Activated naive CD4-positive, alpha-beta T cell treated with anti-CD3 and anti-CD28 coated beads for 36 hours (primary cell): ENCODE measurements at regions not wholly inside any gene's neighbourhood (a gene's known extent, or its start where the extent isn't known, plus 50 kb on each side); places are given as distances from the start of the nearest gene placed in this dataset.

Source experiments
- CTCF ChIA-PET: fragments of 350-600 bp; sonication (Branson Sonifier 250); formaldehyde crosslinking; loops from one replicate; lab custom pipeline; 2021; ENCODE audit warnings: antibody characterized with exemption; lab: Charles Lee
- DNase-seq: peaks from one replicate; pipeline ENCODE4 v3.0.0-alpha.2; 2020
- H3K27ac Mint-ChIP-seq: one replicate; pipeline ENCODE4 v1.8.0; 2021; ENCODE audit warnings: mild to moderate bottlenecking, mixed read lengths
- H3K27me3 Mint-ChIP-seq: one replicate; pipeline ENCODE4 v1.8.0; 2021; ENCODE audit warnings: low read depth, mixed read lengths
- H3K36me3 Mint-ChIP-seq: one replicate; pipeline ENCODE4 v1.8.0; 2021; ENCODE audit warnings: low read depth, mixed read lengths
- H3K4me1 Mint-ChIP-seq: one replicate; pipeline ENCODE4 v1.8.0; 2021; ENCODE audit warnings: low read depth, mixed read lengths
- H3K4me3 Mint-ChIP-seq: one replicate; pipeline ENCODE4 v1.8.0; 2021; ENCODE audit warnings: mild to moderate bottlenecking, moderate library complexity, mixed read lengths
- H3K9me3 Mint-ChIP-seq: one replicate; pipeline ENCODE4 v1.8.0; 2021; ENCODE audit warnings: mixed read lengths
- intact Hi-C: fragments of 100-400 bp; cut with micrococcal nuclease; formaldehyde crosslinking; loops from one replicate; pipeline ENCODE4 v1.15.1; 2023

- no peaks in the 10 kb centered on the region for H3K36me3 Mint-ChIP-seq
- no peaks in the 10 kb centered on the region for H3K27me3 Mint-ChIP-seq
- no peak overlapping the region for H3K27ac Mint-ChIP-seq
- no peak for DNase-seq
- peaks cover 3% of the 10 kb centered on the region for H3K9me3 Mint-ChIP-seq
- no peak overlapping the region for H3K4me3 Mint-ChIP-seq
- intact Hi-C loops = no loop called here
- CTCF ChIA-PET = no interaction called here
- no peaks in the 10 kb centered on the region for H3K4me1 Mint-ChIP-seq
Observed at GRCh38 chr4:179521952-179522351, 2079.7 kb upstream of the AGA start.

- H3K4me1 Mint-ChIP-seq = no peaks in the 10 kb centered on the region
- intact Hi-C loops = no loop called here
Observed at GRCh38 chr4:179530958-179531357, 2088.7 kb upstream of the AGA start.

GRCh38 chr4:179536694-179537093 lies 2094.5 kb upstream of the AGA start:
- no peak overlapping the region for H3K27ac Mint-ChIP-seq
- intact Hi-C loops = no loop called here
- CTCF ChIA-PET = no interaction called here
- H3K27me3 Mint-ChIP-seq = no peaks in the 10 kb centered on the region
- H3K9me3 Mint-ChIP-seq = peaks cover 6% of the 10 kb centered on the region
- no peak for DNase-seq
- H3K4me3 Mint-ChIP-seq = no peak overlapping the region
- H3K4me1 Mint-ChIP-seq = no peaks in the 10 kb centered on the region
- no peaks in the 10 kb centered on the region for H3K36me3 Mint-ChIP-seq

More at GRCh38 chr4:179530958-179531357, 2088.7 kb upstream of the AGA start:
- Mint-ChIP-seq H3K27ac (no peak overlapping the region), H3K4me3 (no peak overlapping the region), H3K9me3 (peaks cover 6% of the 10 kb centered on the region), H3K36me3 (no peaks in the 10 kb centered on the region), H3K27me3 (no peaks in the 10 kb centered on the region)
- DNase-seq = no peak
- CTCF ChIA-PET = no interaction called here

GRCh38 chr4:179539641-179540040 lies 2097.4 kb upstream of the AGA start:
- no peaks in the 10 kb centered on the region for H3K4me1 Mint-ChIP-seq
- H3K9me3 Mint-ChIP-seq = peaks cover 11% of the 10 kb centered on the region
- H3K27ac Mint-ChIP-seq = no peak overlapping the region
- H3K4me3 Mint-ChIP-seq = no peak overlapping the region
- no peaks in the 10 kb centered on the region for H3K36me3 Mint-ChIP-seq
- CTCF ChIA-PET = interaction anchor here (0.6 kb wide), 1 partner anchor 677 kb away, joined by 3 read pairs; no protein-coding TSS in a partner anchor
- no peak for DNase-seq
- intact Hi-C loops = no loop called here
- H3K27me3 Mint-ChIP-seq = no peaks in the 10 kb centered on the region

- CTCF ChIA-PET = no interaction called here
- H3K27me3 Mint-ChIP-seq = no peaks in the 10 kb centered on the region
- peaks cover 25% of the 10 kb centered on the region for H3K9me3 Mint-ChIP-seq
Observed at GRCh38 chr4:179543771-179544170, 2101.5 kb upstream of the AGA start.

GRCh38 chr4:179544496-179544895 lies 2102.3 kb upstream of the AGA start:
- H3K27ac Mint-ChIP-seq = no peak overlapping the region
- intact Hi-C loops = no loop called here
- H3K27me3 Mint-ChIP-seq = no peaks in the 10 kb centered on the region
- no peak overlapping the region for H3K4me3 Mint-ChIP-seq
- no peaks in the 10 kb centered on the region for H3K36me3 Mint-ChIP-seq
- peaks cover 25% of the 10 kb centered on the region for H3K9me3 Mint-ChIP-seq
- H3K4me1 Mint-ChIP-seq = no peaks in the 10 kb centered on the region
- CTCF ChIA-PET = no interaction called here
- no peak for DNase-seq

More at GRCh38 chr4:179543771-179544170, 2101.5 kb upstream of the AGA start:
- Mint-ChIP-seq H3K27ac (no peak overlapping the region), H3K4me3 (no peak overlapping the region), H3K4me1 (no peaks in the 10 kb centered on the region), H3K36me3 (no peaks in the 10 kb centered on the region)
- DNase-seq = no peak
- intact Hi-C loops = no loop called here

- CTCF ChIA-PET = no interaction called here
- no peak for DNase-seq
- Mint-ChIP-seq H3K36me3 (no peaks in the 10 kb centered on the region), H3K27ac (no peak overlapping the region), H3K4me1 (no peaks in the 10 kb centered on the region), H3K4me3 (no peak overlapping the region), H3K9me3 (peaks cover 16% of the 10 kb centered on the region), H3K27me3 (no peaks in the 10 kb centered on the region)
- intact Hi-C loops = no loop called here
Observed at GRCh38 chr4:179552131-179552530, 2109.9 kb upstream of the AGA start.

GRCh38 chr4:179563741-179564140 lies 2121.5 kb upstream of the AGA start:
- Mint-ChIP-seq H3K4me3 (no peak overlapping the region), H3K36me3 (no peaks in the 10 kb centered on the region), H3K9me3 (peaks cover 23% of the 10 kb centered on the region), H3K27ac (no peak overlapping the region), H3K27me3 (no peaks in the 10 kb centered on the region), H3K4me1 (no peaks in the 10 kb centered on the region)
- CTCF ChIA-PET = no interaction called here
- intact Hi-C loops = no loop called here
- DNase-seq = no peak

- no peak overlapping the region for H3K27ac Mint-ChIP-seq
- H3K4me3 Mint-ChIP-seq = no peak overlapping the region
- CTCF ChIA-PET = no interaction called here
- H3K4me1 Mint-ChIP-seq = no peaks in the 10 kb centered on the region
- intact Hi-C loops = no loop called here
- peaks cover 2% of the 10 kb centered on the region for H3K27me3 Mint-ChIP-seq
- peaks cover 23% of the 10 kb centered on the region for H3K9me3 Mint-ChIP-seq
- DNase-seq = no peak
- H3K36me3 Mint-ChIP-seq = no peaks in the 10 kb centered on the region
Observed at GRCh38 chr4:179569549-179569948, 2127.3 kb upstream of the AGA start.

GRCh38 chr4:179582164-179582905 lies 2140.1 kb upstream of the AGA start:
- H3K4me3 Mint-ChIP-seq = no peak overlapping the region
- DNase-seq = no peak
- peaks cover 6% of the 10 kb centered on the region for H3K9me3 Mint-ChIP-seq
- H3K27me3 Mint-ChIP-seq = no peaks in the 10 kb centered on the region
- intact Hi-C loops = no loop called here
- no peaks in the 10 kb centered on the region for H3K4me1 Mint-ChIP-seq
- no peak overlapping the region for H3K27ac Mint-ChIP-seq
- no peaks in the 10 kb centered on the region for H3K36me3 Mint-ChIP-seq
- CTCF ChIA-PET = no interaction called here

GRCh38 chr4:179583221-179583620 lies 2141.0 kb upstream of the AGA start:
- Mint-ChIP-seq H3K27ac (no peak overlapping the region), H3K27me3 (no peaks in the 10 kb centered on the region), H3K36me3 (no peaks in the 10 kb centered on the region), H3K4me1 (no peaks in the 10 kb centered on the region), H3K9me3 (peaks cover 3% of the 10 kb centered on the region), H3K4me3 (no peak overlapping the region)
- intact Hi-C loops = no loop called here
- no peak for DNase-seq
- CTCF ChIA-PET = no interaction called here

- H3K4me1 Mint-ChIP-seq = no peaks in the 10 kb centered on the region
- H3K4me3 Mint-ChIP-seq = no peak overlapping the region
Observed at GRCh38 chr4:179584101-179584500, 2141.9 kb upstream of the AGA start.

GRCh38 chr4:179585761-179586160 lies 2143.5 kb upstream of the AGA start:
- DNase-seq = no peak
- intact Hi-C loops = no loop called here
- H3K9me3 Mint-ChIP-seq = peaks cover 2% of the 10 kb centered on the region

More at GRCh38 chr4:179584101-179584500, 2141.9 kb upstream of the AGA start:
- intact Hi-C loops = no loop called here
- no peak for DNase-seq
- Mint-ChIP-seq H3K27ac (no peak overlapping the region), H3K27me3 (no peaks in the 10 kb centered on the region), H3K9me3 (peaks cover 3% of the 10 kb centered on the region), H3K36me3 (no peaks in the 10 kb centered on the region)
- CTCF ChIA-PET = no interaction called here

More at GRCh38 chr4:179585761-179586160, 2143.5 kb upstream of the AGA start:
- Mint-ChIP-seq H3K27ac (no peak overlapping the region), H3K36me3 (no peaks in the 10 kb centered on the region), H3K4me3 (no peak overlapping the region), H3K4me1 (no peaks in the 10 kb centered on the region), H3K27me3 (no peaks in the 10 kb centered on the region)
- CTCF ChIA-PET = no interaction called here
